Activated effector memory CD4-positive, alpha-beta T cell treated with Interleukin-2 at 50 U/mL for 16 hours (primary cell): ENCODE measurements at regions not wholly inside any gene's neighbourhood (a gene's known extent, or its start where the extent isn't known, plus 50 kb on each side); places are given as distances from the start of the nearest gene placed in this dataset.

Experiments
- DNase-seq: peaks from one replicate; pipeline ENCODE4 v3.0.0-alpha.2; 2020

DNA sequence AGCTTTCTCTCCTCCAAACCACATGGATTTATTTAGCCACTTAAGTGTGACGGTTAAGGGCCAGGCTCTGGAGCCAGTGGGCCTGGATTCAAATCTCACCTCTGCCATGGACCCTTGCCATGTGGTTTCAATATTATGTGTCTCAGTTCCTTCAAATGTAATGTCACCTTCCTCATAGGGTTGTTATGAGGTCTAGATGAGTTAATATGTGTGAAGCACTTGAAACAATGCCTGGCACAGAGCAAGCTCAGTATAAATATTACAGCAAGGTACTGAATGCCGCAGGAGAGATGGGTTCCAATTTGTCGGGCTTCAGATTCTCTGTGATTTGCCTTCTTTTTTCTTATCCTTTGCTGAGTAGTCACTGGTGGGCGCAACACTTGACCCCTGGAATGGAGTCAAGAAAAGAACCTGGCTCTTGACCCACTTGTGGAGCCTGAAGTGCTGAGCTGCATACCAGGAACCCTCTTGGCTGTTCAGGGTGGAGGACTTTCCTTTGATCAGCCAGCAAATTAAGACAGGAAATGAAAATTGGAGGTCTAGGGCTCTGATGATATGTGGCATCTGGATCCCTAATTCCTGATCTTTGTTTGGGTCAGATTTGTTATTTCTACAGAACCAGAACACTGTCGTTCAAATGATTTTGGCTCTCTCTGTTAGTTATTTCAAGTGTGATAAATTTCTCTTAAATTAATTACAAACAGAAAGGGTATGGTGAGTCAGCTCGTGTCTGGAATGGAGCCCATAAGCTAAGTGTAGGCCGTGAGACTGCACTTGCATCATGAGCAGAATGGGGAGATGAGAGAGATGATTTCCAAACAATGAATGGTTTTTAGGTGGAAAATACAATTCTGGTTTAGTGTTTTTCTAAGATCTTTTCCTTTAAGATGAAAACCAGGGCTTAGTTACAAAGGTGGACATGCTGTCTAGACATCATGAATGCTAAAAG lies 293.0 kb downstream of the KCNS3 start:
- DNase-seq, result no peak

DNA sequence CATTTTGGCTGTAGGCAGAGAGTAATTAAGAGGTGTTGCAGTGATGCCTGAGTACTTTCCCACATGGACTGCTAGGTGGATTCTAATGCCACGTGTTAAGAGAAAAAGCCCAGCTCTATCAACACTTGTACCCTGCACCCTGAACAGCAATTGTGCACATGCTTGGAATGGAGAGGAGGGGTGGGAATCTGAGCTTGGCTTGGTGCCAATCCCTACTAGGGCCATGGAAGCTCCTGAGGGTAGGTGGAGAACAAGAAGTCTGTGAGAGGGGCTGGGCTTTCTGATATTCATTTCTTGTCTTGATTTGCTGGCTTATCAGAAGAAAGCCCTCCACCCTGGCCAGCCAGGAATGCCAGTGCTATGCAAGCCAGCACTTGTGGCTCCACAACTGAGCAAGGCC lies 292.2 kb downstream of the KCNS3 start:
- DNase-seq, result no peak

DNA sequence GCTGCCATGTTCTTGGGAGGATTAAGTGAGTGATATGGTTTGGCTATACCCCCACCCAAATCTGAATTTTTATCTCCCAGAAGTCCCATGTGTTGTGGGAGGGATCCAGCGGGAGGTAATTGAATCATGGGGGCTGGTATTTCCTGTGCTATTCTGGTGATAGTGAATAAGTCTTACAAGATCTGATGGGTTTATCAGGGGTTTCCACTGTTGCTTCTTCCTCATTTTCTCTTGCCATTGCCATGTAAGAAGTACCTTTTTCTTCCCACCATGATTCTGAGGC lies 291.4 kb downstream of the KCNS3 start:
- no peak for DNase-seq

DNA sequence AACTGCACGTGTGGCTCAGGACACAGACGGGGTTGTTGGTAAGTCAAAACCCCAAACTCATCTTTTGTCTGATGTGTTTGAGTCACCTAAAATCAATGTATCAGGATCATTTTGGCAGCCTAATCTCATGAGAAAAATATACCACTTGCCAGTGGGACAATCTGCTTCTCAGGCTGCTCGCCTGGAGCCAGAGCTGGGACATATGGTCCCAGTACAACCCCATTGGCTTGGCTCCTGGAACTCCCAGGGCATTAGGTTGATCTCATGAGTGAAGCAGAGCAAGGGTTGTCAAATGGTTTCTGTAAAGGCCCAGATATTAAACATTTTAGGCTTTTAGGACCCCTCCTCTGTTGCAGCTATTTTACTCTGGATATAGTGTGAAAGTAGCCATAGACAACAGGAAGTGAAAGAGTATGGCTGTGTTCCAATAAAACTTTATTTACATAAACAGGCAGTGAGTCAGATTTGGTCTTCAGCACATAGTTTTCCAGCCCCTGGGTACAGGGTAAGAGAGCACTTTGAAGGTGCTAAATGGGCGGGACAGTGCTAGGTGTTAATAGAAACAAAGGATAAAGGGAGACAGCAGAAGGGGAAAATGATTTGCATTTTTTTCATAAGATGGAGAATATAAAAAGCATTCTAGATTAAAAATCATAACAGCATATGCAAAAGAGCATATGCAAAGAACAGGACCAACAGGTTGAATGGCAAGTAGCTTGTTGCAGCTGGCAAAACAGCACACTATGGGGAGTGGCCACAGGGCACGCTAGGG lies 290.8 kb downstream of the KCNS3 start:
- no peak for DNase-seq

DNA sequence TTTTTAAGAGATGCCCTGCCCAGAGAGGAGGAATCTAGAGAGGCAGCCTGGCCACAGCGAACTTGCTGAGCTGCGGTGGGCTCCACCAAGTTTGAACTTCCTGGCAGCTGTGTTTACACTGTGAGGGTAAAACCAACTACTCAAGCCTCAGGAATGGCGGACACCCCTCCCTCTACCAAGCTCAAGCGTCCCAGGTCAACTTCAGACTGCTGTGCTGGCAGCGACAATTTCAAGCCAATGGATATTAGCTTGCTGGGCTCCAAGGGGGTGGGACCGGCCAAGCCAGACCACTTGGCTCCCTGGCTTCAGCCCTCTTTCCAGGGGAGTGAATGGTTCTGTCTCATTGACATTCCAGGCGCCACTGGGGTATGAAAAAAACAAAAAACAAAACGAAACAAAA lies 289.4 kb downstream of the KCNS3 start:
- no peak for DNase-seq

DNA sequence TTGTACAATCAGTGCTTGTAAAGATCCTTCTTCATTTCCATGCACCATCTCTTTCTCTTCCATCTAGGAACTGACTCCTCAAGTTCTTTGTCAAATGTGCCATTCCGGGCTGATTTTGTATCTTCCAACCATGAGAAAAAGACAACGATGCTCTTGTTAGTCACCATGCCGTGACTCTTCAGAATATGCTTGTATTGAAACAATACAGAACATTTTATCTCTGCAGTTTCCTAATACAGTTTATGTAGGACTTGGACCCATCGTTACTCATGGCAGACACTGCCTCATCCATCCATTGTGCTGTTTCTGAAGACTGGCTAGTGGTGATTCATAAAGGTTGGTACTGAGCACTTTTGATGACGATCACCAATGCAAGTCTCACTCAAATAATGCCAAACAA lies 283.2 kb downstream of the KCNS3 start:
- DNase-seq, result no peak

DNA sequence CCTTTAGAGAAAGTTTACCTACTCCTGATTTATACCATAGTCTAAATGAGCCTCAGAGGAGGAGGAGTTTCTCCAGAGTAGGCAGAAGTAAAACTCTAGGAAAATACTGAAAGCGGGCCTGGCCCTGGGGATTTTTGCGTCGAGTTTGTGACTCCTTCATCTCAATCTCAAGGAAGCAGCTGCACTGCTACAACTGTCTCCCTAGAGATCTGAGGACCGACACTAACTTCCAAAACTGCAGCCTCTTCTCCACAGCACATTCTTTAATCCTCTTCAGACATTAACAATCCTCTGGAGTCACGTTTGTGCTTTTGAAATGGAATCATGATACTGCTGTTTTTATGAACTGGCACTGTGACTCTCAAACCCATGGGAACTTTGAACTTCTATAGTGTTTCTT lies 281.4 kb downstream of the KCNS3 start:
- no peak for DNase-seq

DNA sequence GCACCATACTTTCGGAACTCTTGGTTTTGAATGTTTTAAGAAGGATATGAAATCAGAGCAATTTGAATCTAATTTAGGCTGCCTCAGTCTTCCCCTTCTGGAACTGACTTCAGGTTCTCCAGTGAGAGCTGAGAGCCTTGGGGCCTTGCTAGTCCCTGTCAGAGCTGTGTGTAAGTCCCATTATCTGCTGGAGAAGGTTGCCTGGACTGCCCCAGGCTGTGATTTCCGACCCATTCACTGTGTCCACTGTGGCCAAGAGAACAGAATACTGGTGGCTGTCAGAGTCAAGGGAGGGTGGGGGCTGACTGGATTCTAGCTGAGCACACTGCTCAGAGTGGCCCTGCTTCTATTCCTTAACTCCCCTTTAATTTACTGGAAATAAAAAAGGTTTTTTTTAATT lies 278.0 kb downstream of the KCNS3 start:
- DNase-seq, result no peak

DNA sequence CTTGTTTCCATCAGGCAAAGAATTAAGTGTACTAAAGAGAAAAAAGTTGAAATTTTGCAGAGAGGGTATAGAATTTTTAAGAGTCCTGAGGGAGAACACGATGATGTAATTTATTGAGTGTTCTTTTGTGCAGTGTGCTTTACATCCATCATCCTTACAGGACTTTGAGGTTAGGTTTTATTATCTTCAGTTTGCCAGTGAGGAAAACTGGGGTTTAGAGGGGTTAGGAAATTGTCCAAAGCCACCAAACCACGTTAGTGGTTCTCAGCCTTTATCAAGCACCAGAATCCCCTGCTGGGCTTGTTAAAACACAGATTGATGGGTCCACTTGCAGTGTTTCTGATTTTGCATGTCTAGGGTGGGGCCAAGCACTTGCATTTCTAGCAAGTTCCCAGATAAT lies 277.5 kb downstream of the KCNS3 start:
- no peak for DNase-seq

DNA sequence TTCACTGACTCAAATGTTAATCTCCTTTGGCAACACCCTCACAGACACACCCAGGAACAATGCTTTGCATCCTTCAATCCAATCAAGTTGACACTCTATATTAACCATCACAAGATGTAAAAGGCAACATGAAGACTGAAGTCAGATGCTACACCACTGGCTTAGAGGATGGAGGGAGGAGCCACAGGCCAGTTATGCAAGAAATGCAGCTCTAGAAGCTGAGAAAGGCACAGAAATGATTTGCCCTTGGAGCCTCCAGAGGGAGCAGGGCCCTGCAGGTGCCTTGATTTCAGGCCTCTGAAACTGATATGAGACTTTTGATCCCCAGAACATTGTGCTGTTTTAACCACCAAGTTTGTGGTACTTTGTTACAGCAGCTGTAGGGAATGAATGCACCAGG lies 276.3 kb downstream of the KCNS3 start:
- no peak for DNase-seq

DNA sequence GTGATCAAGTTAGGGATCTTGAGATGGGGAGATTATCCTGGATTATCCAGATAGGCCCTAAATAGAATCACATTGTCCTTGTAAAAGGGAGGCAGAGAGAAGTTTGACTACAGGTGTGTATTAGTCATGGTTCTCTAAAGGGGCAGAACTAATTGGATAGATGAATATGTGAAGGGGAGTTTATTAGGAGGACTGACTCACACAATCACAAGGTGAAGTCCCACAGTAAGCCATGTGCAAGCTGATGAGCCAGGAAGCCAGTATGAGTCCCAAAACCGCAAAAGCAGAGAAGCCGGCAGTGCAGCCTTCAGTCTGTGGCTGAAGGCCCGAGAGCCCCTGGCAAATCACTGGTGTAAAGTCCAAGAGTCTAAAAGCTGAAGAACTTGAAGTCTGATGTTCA lies 275.8 kb downstream of the KCNS3 start:
- no peak for DNase-seq

DNA sequence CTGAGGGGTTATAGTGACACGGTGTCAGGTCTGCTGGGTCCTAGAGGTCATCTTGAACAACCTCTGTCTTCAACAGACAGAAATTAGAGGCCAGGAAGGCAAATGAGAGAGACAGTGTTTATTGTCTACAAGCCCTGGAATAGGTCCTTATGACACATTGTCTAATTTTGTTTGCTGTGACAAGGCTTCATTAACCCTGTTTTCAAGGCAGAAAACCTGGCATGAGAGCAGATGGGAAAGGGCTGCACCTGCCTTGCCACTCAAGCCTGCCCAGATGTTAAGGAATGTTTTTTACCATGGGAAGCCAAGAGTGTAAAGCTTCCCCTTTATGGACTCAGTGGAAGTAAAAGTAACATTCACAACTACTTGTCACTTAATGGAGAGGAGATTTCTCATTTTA lies 275.3 kb downstream of the KCNS3 start:
- DNase-seq, result no peak

DNA sequence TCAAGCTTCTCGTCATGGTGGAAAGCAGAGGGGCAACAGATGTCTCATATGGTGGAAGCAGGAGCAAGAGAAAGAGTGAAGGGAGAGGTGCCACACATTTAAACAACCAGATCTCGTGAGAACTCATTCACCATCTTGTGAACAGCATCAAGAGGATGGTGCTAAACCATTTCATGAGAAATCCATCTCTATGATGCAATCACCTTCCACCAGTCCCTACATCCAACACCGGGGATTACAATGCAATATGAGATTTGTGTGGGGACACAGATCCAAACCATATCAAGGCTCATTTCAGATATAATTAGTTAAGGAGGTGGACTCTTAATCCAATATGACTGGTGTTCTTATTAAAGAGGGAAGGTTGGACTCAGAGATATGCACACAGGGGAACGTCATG lies 272.8 kb downstream of the KCNS3 start:
- DNase-seq, result no peak

DNA sequence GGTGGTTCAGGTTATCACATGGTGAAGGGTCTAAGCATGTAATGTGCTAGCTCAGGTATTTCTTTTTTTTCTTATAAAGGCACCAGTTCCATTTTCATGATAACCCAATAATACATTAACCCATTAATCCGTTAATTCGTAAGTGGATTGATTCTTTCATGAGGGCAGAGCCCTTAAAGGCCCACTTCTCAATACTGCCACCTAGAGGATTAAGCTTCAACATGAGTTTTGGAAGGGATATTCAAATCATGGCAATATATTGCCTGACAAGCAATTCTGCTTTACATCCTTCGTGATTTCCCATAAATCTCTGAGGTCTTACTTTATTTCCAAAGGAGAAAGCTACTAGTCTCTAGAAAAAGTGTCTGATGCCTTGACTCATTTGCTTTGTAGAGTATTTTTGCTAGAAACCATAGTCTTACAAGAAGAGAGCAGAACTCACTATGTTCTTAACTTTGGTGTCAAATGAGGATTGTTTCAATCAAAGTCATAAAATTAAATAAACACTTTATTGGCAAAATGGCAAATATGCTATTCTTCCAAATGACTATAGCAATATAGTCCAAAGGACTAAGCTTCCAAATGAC lies 271.3 kb downstream of the KCNS3 start:
- DNase-seq, result no peak

DNA sequence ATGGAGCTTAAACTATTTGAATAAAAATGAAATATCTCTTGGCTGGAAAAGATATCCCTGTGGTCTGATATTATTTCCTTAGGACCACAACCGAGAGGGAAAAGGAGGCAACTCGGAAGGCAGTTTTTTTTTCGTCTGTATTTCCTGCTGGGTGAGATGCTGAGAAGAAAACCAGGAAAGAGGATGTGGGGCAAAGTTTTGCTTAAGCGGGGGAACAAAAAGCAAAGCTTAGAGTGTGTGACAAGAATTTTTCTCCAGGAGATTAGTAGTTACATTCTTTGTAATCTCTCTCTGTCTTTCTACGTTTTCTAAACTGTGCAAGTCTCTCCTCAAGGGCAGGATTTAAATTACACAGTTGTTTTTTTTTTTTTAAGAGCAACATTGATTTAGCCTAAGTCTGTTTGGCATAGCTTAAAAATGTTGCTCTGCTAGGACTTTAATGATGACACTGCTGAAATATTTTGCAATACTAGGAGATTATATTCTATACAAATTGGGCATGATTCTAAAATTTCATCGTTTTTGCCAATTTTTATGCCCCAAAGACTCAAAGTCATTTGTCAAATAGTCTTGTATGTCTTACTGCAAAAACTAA lies 258.5 kb downstream of the KCNS3 start:
- no peak for DNase-seq

DNA sequence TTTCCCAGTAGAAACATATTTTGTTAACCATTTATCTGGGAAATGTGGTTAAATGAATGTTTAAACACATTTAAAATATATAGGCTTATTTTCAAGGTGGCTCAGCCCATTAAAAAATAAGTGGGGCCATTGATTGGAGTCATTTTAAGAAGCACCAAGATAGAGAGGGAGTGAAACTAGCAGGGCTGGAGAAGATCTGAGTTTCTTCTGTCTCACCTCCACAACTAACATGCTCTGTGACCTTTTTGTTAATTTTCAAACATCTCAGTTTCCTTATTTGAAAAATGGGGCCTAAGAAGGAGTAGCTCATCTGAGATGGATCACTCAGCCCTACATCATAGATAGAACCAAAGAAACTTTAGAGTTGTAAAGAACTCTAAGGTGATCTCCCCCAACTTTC lies 254.8 kb downstream of the KCNS3 start:
- no peak for DNase-seq

DNA sequence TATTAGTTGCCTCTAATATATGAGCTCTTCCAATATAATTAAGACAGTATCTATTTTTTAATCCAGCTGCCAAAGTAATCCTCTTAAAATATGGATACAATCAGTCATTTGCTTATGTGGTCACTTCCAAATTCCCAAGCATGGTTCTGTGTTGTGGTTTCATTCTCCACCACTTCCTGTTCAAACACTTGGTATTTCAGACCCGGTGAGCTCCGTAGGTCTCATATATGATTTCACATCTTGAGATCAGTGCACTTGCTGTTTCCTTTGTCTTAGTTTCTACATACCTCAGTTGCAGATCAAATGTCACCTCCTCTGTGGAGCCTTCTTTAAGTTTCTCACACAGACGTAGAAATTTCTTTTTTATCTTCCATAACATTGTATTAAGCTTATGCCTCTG lies 254.2 kb downstream of the KCNS3 start:
- DNase-seq, result no peak

DNA sequence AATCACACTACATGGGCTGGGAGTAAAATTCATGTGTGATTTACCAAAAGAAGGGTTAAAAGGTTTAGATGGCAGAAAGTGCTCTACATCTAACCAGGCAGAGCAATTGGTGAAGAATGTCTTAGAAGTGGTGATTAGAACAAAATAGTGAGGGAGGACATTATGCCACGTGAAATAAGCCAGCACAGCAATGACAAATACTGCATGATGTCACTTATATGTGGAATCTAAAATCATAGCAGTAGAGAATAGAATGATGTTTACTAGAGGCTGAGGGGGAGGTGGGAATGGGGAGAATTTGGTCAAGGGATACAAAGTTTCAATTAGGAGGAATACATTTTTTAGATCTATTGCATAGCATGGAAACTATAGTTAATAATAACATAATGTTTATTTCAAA lies 253.3 kb downstream of the KCNS3 start:
- DNase-seq, result no peak

DNA sequence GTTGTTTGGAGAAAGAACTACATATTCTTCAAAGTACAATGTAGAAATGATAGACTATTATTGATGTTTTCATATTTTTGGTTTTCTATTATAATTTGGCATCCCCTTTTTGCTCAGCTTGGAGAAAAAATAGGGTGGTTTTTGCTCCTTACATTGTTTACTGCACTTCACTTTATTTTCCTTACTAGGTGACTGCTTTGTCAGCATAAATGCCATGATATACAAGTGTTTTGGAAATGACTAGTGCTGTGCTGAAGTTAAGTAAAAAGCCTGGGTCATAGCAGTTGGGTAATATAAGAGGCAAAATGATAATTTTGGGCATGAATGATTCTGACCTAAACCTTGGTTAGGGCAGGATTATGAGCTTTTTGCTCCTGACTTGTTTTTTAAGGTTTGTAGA lies 250.9 kb downstream of the KCNS3 start:
- DNase-seq, result no peak

DNA sequence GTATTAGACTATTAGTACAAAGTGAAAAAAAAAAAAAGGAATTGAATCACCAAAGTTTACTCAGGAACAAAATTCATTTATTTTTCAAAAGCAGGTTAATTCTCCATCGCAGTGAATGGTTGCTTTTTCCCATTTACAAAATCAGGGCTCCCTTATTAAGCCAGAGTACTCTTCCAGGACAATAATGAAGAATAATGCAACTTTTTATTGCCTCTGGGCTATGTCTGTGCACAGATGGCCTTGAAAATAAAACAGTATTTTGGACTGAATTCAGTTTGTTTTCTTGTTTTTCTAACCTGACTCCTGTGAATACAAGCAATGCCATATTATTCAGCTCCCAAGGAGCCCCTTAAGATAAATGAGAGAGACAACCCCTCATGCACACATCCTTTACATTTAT lies 246.8 kb downstream of the KCNS3 start:
- no peak for DNase-seq

DNA sequence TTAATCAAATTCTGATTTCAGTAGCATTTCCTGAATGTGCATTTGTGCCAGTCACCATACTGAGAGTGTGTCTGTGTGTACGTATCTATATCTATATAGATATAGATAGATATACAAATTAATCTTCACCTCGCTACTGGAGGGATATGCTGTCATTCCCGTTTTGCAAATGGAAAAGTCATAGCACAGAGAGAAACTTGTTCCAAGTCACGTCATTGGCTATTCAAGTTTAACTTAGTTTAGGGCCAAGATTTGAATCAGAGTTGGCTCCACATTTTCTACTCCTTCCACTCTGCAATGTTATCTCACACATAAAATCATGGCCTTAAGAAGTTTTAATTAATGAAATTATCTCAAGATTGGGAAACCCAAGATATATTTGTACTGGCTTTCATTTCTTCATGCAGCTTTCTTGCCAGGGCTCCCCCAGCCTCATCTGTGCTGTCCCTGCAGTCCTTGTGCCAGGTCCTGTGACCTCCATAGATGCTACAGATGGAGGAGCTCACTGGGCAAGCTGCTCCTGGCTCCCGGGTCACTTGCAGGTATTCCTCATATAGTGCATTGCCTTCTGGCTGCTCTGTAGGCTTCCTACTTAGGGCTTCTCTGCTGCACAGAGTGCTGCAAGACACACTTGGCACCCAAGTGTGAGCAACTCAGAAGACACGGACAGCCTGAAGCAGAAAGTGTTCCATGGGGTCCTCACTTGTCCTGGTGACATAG lies 245.8 kb downstream of the KCNS3 start:
- DNase-seq, result no peak

DNA sequence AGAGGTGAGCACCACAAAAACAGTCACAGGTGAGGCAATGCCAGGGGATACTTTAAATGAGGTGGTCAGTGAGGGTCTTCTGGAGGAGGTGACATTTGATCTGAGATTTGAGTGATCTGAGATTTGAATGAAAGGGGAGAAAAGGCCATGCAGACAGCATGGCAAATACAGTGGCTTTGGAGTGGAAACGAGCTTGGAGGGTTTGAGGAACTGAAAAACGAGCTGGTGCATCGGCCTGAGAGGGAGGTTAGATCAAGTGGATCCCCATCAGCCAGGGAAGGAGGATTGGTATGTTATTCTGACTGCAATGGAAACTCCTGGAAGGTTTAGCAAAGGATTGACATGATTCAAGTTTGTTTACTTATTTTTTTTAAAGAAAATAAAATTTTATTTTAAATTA lies 245.1 kb downstream of the KCNS3 start:
- no peak for DNase-seq

DNA sequence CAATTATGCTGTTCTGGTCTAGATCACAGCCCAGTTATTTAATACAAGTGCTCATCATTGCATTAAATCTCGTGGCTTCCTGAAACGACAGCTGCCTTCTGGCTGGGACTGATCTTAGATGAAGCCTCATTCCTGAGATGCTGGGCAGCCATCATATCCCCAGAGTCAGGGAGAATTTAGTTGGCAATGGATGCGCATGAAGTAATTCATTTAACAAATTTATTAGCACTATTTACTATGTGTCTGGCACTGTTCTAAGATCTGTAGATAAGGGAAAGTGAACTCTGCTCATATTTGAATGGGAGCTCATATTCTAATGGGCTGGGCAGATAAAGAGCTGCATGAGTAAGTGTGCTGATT lies 244.7 kb downstream of the KCNS3 start:
- no peak for DNase-seq
